Chondrocyte (in vitro differentiated cells): ENCODE measurements at regions not wholly inside any gene's neighbourhood (a gene's known extent, or its start where the extent isn't known, plus 50 kb on each side); places are given as distances from the start of the nearest gene placed in this dataset.
A peak's percentile ranks its signal among the peaks of the same experiment; 100 is the strongest.

Source experiments
- DNase-seq: peaks from one replicate; pipeline ENCODE4 v3.0.0; 2021; ENCODE audit warnings: mixed read lengths, low spot score
- H3K27ac Mint-ChIP-seq: one replicate; pipeline ENCODE4 v1.8.0; 2021; ENCODE audit warnings: mild to moderate bottlenecking, moderate library complexity, mixed read lengths; ENCODE audit not compliant: unreplicated experiment
- H3K27me3 Mint-ChIP-seq: 2 replicates; pipeline ENCODE4 v1.8.0; 2021; ENCODE audit warnings: low read depth, mixed read lengths
- H3K36me3 Mint-ChIP-seq: 2 replicates; pipeline ENCODE4 v1.8.0; 2021; ENCODE audit warnings: low read depth, mixed read lengths
- H3K4me1 Mint-ChIP-seq: 2 replicates; pipeline ENCODE4 v1.8.0; 2021; ENCODE audit warnings: low read depth, mild to moderate bottlenecking, mixed read lengths
- H3K4me3 Mint-ChIP-seq: one replicate; pipeline ENCODE4 v1.8.0; 2021; ENCODE audit warnings: mild to moderate bottlenecking, moderate library complexity, mixed read lengths; ENCODE audit not compliant: unreplicated experiment
- H3K9me3 Mint-ChIP-seq: 2 replicates; pipeline ENCODE4 v1.8.0; 2021; ENCODE audit warnings: low read depth, mixed read lengths
- CTCF ChIP-seq: fragments of 200-600 bp; sonication (generic); IDR thresholded peaks from 2 replicates; pipeline ENCODE4 v1.5.0; 2021; ENCODE audit warnings: antibody characterized with exemption, mild to moderate bottlenecking, moderate library complexity

- no peaks in the 10 kb centered on the region for H3K9me3 Mint-ChIP-seq
- H3K4me1 Mint-ChIP-seq = peaks cover 13% of the 10 kb centered on the region
- H3K27ac Mint-ChIP-seq = no peak overlapping the region
- peak overlapping the region; percentile 73 for H3K4me3 Mint-ChIP-seq
- no peak for TF ChIP-seq CTCF
- H3K36me3 Mint-ChIP-seq = no peaks in the 10 kb centered on the region
- DNase-seq = no peak
- H3K27me3 Mint-ChIP-seq = no peaks in the 10 kb centered on the region
These were observed 263.3 kb downstream of the HS3ST3A1 start for GRCh38 chr17:13338421-13338820.

GRCh38 chr17:13337864-13338371 is 263.8 kb downstream of the HS3ST3A1 start:
- Mint-ChIP-seq H3K9me3 (no peaks in the 10 kb centered on the region), H3K4me1 (peaks cover 13% of the 10 kb centered on the region), H3K36me3 (no peaks in the 10 kb centered on the region), H3K27me3 (no peaks in the 10 kb centered on the region), H3K27ac (no peak overlapping the region), H3K4me3 (peak overlapping the region; percentile 73)
- DNase-seq = no peak
- TF ChIP-seq CTCF = peak; percentile 97

- Mint-ChIP-seq H3K27ac (no peak overlapping the region), H3K4me3 (no peak overlapping the region)
These were observed 264.6 kb downstream of the HS3ST3A1 start for GRCh38 chr17:13337151-13337550.

GRCh38 chr17:13334374-13334773 is 267.4 kb downstream of the HS3ST3A1 start:
- TF ChIP-seq CTCF = no peak
- no peak overlapping the region for H3K4me3 Mint-ChIP-seq
- H3K36me3 Mint-ChIP-seq = peaks cover 2% of the 10 kb centered on the region
- H3K27me3 Mint-ChIP-seq = no peaks in the 10 kb centered on the region
- H3K4me1 Mint-ChIP-seq = peaks cover 18% of the 10 kb centered on the region
- peaks cover 9% of the 10 kb centered on the region for H3K9me3 Mint-ChIP-seq
- no peak for DNase-seq
- no peak overlapping the region for H3K27ac Mint-ChIP-seq

More at GRCh38 chr17:13337151-13337550, 264.6 kb downstream of the HS3ST3A1 start:
- Mint-ChIP-seq H3K36me3 (no peaks in the 10 kb centered on the region), H3K27me3 (no peaks in the 10 kb centered on the region), H3K9me3 (peaks cover 6% of the 10 kb centered on the region), H3K4me1 (peaks cover 13% of the 10 kb centered on the region)
- DNase-seq = no peak
- TF ChIP-seq CTCF = no peak

GRCh38 chr17:13333661-13334060 is 268.1 kb downstream of the HS3ST3A1 start:
- no peak for DNase-seq
- H3K27me3 Mint-ChIP-seq = no peaks in the 10 kb centered on the region
- peaks cover 9% of the 10 kb centered on the region for H3K9me3 Mint-ChIP-seq
- no peak for TF ChIP-seq CTCF
- peaks cover 18% of the 10 kb centered on the region for H3K4me1 Mint-ChIP-seq
- no peak overlapping the region for H3K4me3 Mint-ChIP-seq
- no peak overlapping the region for H3K27ac Mint-ChIP-seq
- peaks cover 2% of the 10 kb centered on the region for H3K36me3 Mint-ChIP-seq
